GM19328 (cell line): ENCODE measurements at regions not wholly inside any gene's neighbourhood (a gene's known extent, or its start where the extent isn't known, plus 50 kb on each side); places are given as distances from the start of the nearest gene placed in this dataset.

Source experiments
- ATAC-seq: cut with Tn5 transposase; IDR thresholded peaks from one replicate; pipeline ENCODE4 v1.9.1; 2021; ENCODE audit warnings: mild to moderate bottlenecking, moderate library complexity; ENCODE audit not compliant: unreplicated experiment

DNA sequence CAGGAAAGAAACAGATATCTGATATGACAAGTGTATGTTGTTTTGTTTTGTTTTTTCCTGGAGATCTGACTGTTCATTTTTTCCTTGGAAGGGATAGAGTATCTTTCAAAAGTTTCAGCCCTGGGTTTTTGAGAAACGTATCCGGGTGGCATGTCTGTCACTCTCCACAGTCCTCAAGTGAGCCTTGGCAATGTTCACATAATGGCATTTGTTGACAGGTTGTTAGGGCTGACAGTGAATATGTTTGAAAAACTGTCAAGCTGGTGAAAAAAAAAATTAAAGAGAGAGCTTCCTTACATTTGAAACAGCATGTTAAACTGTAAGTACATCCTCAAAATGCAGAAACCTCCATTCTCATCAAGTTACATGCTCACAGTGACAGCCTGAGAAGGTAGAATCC, 113.0 kb upstream of the DYNLRB2 start:
- no peak for ATAC-seq

DNA sequence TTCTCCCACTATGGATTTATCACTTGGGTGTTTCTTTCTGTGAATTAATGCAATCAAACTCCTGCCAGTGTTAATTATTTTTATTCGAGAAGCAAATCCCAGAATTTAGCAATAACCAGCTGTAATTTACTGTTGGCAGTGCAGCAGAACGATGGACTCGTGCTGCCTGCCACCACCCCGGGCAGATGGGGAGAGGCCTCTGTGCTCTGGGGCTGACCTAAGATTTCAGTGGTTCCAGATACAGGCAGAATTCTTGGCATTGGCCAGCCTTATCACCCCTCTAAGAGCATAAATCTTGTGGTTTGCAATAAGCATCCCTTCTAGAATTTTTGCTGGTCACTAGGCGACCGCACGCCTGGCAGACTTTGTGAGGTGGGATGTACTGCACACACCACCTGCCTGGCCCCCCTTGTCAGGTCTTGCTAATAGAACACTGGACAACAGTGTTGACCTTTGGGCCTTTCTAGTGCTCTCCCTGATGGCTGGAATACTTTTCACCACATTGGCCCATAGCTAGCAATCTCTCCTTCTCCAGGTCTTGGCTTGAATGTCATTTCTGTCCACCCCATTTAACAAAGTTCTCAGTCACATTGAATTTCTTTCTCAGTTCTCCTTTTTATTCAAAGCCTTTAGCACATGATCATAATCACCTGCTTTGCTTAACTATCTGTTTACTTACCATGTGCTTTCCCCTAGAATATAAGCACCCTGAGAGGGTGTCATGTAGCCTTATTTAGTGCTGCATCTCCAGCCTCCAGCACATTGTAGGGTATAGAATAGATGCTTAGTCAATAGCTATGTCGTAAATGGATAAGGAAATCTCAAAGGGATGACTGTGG, 122.1 kb upstream of the DYNLRB2 start:
- ATAC-seq, result no peak

DNA sequence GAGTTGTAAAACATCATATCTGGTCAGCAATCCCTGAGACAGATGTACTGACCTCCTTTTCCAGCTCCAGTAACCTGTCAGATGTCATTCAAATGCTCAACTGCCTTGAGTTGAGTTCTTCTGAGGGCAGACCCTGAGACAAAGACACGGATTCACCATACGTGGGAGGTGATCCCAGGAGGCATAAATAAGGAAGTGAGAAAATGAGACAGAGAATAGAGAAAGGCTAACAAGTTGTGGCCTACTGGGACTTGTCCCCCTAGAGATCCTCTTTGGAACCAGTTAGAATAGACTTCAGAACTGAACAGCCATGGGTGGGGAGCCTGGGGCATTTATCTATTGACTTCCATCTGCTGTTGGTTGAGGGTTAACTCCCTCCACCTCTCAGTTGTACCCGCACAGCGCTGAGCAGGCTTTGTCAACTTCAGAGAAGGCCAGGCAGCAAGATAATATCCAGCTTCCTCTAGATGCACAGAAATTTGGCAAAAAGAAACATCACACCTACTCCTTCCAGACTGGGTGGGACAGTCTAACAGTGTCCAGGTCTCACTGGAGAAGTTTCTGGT, 123.0 kb upstream of the DYNLRB2 start:
- no peak for ATAC-seq

DNA sequence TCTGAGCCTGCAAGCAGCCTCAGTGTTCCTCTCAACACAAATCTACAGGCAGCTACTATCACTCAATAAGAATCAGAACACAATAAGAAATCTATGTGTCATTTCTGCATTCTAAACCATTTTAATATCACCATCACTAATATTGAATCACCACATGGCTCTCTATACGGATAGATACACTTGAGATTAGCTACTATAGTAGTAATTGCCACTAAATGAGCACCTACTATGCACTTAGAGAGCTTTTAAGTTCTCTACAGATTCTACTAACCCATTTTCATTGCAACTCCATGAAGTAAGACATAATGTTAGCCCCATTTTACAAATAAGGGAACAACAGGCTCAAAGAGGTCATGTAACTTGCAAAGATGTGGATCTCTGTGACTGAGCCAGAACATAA, 132.8 kb upstream of the DYNLRB2 start:
- ATAC-seq, result no peak

DNA sequence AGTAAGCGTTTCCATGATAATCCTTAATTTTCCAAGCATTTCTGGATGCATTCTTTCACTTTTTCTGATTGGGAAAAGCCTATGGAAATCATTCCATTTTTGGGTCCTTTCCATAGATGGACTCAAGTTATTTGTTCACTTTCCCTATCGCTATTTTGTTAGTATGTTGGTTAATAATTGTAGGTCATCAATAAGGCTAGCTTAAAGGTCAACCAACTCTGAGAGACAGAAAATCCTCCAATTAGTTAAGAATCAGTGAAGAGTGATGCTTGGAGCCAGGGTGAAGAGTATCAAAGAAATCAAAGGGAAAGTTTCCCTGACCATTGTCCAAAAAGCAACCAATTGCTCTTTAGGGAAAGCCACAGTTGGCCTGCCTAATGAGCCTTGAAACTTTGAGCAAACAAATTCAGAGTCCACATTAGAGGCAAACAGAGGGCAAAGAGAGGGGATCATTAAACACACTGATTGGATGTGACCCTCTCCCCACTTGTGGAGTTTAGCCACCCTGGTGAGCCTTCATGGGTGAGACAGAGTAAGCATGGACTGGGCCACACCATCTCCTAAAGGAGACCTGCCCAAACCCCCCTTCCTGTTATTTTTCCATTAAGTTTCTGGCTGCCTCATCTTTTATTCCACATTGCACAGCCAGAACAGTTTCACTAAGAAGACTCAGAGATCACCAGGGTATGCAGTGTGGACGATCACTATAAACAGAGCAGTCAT, 133.4 kb upstream of the DYNLRB2 start:
- ATAC-seq, result no peak

DNA sequence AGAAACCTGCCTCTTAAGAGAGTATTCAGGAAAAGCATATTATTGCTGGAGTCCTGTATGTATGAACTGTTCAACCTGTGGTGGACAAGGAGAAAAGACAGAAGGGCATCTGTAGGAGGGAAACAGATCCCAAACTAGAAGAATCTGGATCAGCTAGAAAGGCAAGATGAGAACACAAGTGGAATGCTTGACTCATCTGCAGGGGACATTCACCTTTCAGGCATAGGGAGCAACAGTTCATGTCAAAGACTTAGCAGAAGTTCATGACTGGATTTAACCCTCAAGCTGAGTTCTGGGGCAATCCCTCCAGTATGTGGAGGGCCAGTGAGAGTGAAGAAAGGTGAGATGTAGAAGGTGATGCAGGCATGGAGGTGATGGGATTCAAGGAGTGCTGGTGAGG, 135.9 kb upstream of the DYNLRB2 start:
- no peak for ATAC-seq

DNA sequence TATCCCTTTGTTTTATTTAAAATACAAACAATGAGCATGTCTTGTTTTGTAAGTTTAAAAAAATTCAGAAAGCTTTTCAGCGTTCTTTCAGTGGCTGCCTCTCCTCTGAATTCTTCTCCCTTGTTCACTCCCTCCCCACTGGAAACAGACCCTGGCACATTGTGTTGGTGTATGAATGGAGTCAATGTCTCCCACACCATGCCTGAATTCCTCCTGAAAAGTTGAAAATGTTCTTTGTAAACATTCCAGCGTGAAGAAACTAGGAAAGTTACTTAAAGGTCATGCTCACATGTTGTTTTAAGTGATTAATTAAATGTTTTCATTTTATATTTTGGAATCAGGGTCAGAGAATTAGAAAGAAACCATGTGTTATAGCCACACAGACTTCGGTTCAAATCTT, 136.9 kb upstream of the DYNLRB2 start:
- no peak for ATAC-seq

DNA sequence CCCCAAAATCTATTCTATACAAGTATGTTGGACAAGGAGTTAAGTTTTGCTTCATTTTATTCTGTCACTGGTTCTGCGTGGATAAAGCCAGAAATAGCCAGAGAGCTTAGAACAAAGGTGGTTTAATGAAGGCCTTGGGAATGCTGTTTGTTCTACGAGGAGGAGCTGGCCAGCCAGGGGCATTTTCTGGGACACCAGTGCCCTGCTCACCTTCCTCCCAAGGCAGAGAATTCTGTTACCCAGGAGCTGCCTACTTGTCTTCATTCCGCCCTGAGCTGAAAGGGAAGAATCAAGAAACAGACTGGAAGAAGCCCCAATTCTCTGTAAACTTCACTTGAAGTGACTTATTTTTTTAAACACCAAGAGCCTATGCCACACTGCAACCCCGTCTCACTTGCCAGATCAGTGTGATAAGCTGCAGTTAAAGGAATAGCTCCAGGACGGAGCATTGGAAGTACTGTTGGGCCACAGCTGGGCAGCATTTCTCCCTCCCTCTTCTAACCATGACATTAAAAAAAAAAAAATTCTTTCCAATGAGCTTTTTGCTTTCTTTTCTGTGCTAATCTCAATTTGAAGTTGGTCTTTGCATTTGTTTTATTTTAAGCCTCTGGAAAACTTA, 149.8 kb upstream of the DYNLRB2 start:
- ATAC-seq, result no peak

DNA sequence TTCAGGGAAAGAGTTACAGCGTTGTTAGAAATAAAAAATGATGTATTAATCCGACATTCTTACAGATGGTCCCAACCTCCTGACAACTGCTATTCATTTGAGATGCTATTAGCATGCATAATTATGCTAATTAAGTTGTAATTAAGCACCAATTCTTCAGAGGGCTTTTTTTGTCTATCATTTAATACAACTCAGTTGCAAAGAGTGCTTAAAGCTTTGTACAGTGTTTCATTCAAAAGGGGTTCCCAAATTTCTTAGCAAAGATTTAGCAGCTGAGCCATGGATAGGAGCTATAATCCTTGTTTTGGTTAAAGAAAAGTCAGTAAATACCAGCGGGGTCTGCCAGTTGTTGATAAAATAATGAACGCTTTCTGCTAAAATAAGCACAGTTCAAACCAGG, 150.7 kb upstream of the DYNLRB2 start:
- ATAC-seq, result no peak

DNA sequence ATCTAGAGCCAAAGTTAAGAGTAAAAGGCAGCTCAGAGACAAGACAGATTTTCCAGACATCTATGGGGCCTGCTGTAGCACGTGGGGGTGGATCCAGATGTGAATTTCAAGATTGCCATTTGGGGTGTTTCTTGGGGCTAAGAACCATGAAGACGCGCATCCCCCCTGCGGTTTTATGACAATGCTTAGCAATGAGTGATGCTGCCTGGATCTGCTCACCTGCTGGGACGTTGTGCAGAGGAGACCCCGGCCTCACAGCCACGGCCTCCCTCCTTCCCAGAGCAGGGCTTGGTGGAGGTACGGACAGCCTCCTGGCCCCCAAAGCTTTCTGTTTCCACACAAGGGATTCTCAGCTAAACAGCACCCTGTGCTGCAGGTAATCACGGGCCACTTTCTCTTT, 151.5 kb upstream of the DYNLRB2 start:
- no peak for ATAC-seq

DNA sequence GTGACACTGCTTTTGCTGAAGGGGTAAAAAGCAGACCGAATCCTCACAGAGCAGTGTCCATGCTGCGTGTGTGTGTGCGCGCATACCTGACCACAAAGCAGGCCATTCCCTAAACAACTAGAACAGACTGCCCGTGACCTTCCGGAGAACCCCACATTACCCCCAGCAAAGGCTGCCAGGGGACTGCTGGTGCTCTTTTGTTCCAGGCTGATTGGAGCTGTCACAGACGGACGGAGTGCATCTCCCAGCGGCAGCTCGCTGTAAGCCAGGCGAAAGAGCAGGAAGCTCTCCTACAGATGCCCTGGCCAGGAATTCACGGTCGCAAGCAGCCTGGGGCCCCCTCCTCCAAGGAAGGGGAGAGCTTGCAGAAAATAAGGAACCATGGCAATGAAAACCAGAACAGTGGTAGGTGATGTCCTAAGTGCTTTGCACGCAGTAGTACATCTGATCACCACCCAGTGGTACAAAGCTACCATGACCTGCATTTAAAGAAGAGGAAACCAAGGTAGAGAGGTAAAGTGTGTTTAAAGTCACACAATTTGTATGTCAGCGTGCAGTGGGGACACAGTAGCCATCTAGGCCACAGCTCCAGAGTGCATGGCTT, 153.4 kb upstream of the DYNLRB2 start:
- ATAC-seq, result no peak

DNA sequence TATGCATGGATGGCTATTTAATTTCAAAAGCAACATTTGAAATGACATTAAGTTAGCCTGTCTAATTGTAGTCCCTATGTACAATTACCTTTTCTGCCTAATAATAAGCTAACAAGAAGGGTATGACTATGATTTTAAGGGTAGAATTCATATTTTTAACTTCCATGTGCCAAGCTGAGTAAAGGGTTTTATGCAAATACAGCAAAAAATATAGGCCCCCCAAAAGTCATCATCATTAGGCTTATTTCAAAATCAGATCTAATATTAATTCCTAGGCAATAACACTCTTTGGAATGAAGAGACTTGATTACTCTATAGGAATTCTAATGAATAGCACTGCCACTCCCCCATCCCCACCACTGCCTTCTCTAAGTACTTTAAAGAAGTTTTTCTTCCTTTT, 155.9 kb upstream of the DYNLRB2 start:
- ATAC-seq, result no peak

DNA sequence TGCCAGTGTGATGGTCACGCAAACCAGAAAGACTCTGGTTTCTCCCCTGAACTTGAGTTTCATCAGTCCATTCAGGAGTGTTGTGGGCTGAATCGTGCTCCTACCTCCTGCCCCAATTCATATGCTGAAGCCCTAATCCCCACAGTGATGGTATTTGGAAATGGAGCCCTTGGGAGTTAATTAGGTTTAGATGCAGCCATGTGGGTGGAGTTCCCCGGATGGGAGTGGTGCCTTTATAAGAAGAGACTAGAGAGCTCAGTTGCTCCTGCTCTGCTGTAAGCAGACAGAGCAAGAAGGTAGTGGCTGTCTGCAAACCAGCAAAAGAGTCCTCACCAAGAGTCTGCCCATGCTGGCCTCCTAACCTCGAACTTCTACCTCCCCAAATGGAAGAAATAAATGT, 160.3 kb upstream of the DYNLRB2 start:
- no peak for ATAC-seq

DNA sequence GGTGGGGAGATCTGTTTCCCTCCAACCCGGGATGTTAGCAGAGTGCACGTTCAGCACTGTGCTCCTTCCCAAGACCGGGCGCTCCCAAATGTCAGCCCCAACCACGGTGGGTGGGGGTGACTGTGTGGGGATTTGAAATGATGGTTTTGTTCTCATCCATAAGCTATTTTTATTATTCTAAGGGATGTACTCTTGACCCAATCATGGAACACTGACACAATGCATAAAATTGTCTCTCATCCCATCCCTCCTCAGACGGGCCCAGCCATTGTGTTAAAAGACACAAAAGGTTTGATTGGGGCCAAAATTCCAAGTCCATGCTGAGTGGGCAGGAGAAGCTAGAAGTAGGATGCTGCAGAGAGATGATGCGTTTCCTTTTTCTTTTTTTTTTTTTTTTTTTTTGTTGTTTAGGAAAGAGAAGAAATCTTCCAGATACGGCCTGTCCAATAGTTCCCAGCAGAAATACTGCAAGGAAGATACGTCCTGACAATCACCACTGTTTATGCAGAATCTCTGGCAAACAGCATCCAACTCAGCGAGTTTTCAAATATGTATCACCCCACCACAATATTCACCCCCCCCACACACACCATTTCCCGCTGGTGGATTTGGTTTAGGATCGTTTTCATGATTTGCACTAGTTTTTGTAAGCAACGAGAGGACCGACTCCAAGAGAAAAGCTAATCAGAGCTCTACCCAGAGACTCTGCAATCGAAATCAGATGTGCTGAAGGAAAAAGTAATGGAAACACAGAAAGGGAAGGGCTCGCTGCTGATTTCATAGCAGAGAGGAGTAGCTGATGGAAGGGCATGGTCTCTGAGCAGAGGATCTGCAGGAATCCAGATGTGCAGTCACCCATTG, 163.5 kb upstream of the DYNLRB2 start:
- ATAC-seq, result no peak

DNA sequence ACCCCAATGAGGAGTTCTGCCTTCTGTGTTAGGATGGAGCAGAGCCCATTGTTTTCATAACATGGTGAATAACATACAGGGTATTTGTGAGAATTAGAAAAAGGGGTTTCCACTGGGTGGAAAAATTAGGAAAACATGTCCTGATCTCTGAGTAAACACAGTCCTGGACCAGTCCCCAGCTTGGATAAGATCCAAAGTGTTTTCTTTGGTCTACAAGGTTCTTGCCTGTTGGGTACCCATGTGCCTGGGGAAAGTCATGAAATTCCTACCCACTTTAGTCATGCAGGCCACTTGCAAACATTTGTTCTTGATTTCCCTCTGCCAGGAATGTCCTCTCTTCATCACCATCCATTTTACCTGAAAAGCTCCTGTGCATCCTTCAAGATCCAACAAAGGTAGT, 164.8 kb upstream of the DYNLRB2 start:
- ATAC-seq, result no peak

DNA sequence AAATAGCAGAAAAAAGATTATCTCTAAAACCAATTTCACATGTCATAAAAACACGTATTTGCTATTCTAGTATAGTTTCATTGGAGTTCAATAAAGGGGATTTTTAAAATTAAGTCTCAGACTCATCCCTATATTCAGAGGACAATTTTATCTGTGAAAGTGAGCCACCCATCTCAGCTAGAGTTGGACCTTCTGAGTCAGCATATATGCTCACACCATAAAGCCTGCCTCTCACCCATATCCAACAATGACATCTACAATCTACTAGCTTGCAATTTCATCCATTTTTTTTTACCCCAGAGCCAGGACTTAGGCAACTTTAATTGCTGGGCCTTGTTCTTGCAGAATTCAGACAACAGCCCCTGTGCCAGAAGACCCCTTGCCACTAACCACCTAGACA, 165.3 kb upstream of the DYNLRB2 start:
- ATAC-seq, result no peak

DNA sequence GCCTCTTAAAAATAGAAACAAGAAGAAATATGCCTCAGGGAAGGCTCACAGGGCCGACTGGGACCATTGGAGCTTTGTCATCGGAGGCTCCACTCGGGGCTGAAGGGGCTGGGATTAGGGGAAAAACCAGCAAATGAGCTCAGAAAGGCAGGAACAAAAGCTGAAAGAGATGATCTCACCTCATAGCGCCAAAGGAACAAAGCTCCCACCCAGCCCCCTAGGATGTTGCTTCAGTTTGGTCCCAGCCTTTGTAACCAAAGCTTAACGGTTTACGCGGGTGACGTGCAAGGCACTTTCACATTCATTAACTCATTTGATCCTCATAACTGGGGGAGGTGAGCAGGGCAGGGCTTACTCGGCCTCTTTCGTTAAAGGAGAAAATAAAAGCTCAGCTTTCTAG, 168.5 kb upstream of the DYNLRB2 start:
- no peak for ATAC-seq

DNA sequence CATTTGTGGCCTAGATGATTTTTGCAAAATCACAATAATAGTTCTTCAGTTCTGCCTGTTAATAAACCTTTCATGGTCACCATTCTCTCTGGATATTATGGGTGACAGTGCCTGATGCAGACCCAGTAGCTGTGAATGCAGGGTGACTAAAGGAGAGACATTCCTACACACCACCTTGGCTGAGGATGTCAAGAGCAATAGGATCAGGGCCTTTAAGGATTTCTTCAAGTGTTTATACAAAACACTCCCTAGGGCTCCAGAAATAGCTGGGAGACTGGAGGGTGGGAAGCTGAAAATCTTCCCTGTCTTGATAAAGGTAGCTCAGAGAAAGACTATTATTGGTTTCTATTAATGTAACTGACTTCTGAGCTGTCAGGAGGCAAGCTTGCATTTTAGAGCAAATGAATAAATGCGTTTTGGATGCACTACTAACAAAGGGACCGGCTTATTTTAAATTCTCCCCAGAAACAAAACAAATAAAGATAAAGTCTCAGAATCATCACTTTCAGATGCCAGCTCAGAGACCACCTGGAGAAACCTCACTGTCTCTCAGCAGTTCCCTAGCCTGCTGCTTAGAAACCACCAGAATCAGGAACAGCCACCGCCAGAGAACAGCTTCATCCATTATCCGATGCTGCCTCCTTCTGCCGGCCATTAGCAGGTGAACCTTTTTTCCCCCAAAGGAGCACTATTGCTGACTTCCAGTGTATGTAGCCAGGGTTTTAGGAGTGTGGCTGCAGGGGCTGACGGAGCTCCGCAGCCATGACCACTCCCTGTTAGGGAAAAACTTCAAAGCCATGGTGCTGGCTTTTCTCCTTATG, 171.4 kb upstream of the DYNLRB2 start:
- no peak for ATAC-seq

DNA sequence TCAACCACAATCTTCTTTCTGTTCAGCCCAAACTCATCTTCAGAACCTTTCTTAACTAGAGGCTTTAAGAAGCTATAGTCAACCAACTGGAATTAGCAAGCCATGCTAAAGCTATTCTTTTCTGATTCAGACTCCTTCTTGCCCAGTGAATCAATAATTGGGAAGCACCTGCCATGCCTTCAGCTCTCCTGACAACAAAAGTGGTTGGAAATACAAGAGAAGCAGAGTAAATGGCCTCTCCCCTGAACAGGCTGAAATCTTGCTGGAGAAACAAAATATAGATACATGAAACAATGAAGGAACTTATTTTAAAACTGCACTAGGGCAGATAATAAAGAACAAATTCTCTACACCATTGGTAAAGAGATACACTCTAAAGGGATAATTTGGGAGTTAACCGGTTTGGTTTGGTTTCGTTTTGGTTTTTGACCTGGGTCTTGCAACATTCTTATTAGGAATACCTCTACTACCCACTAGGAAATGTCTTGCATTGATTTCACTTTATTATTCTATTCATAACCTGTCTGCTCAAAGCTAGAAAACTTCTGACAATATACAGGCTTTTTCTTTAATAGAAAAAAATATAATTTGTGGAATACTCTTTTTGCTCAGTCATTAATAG, 173.6 kb upstream of the DYNLRB2 start:
- ATAC-seq, result no peak
